Adrenal gland (tissue), 9 donors: ENCODE measurements at regions not wholly inside any gene's neighbourhood (a gene's known extent, or its start where the extent isn't known, plus 50 kb on each side); places are given as distances from the start of the nearest gene placed in this dataset.

Experiments
- DNase-seq, 7 donors: peaks; one replicate each; pipeline ENCODE4 v3.0.0-alpha.2; 2019 to 2020
- H3K27ac ChIP-seq, 5 donors: fragments of 200-600 bp; sonication (generic) in 4 of 5; 1 replicate in 3 of 5; 2 replicates in 2 of 5; pipeline versions ENCODE4 v1.5.1 to v1.8.0; 2016 to 2020; ENCODE audit warnings: mild to moderate bottlenecking in 1 of 5
- H3K27me3 ChIP-seq: fragments of 200-600 bp; 2 replicates; pipeline ENCODE4 v1.8.0; 2021
- H3K36me3 ChIP-seq, 2 donors: fragments of 200-600 bp; replicated peaks in 1 of 2; 1 replicate in 1 of 2; 2 replicates in 1 of 2; pipeline versions ENCODE4 v1.5.1 to v1.8.0; 2018 to 2022
- H3K4me1 ChIP-seq, 2 donors: fragments of 200-600 bp; replicated peaks in 1 of 2; 1 replicate in 1 of 2; 2 replicates in 1 of 2; pipeline versions ENCODE4 v1.5.1 to v1.8.0; 2018 to 2021
- H3K4me3 ChIP-seq, 4 donors: fragments of 200-600 bp; sonication (generic) in 3 of 4; one replicate each; pipeline ENCODE4 v1.5.1; 2016 to 2018
- H3K9me3 ChIP-seq, 3 donors: fragments of 200-600 bp; sonication (generic) in 1 of 3; replicated peaks in 1 of 3; 1 replicate in 2 of 3; 2 replicates in 1 of 3; pipeline versions ENCODE4 v1.5.1 to v1.8.0; 2016 to 2021
- POLR2A ChIP-seq, 2 donors: fragments of 450-650 bp; IDR thresholded peaks; one replicate each; pipeline ENCODE4 v1.6.1; 2017; ENCODE audit warnings: antibody characterized with exemption in 2 of 2, mild to moderate bottlenecking in 2 of 2, moderate library complexity in 1 of 2
- WGBS, 4 donors: extraction: QIAGEN DNeasy Blood & Tissue Kit in 2 of 4; methylation state at CpG; one replicate each; pipeline versions ENCODE4 v1.1.5 to v1.1.7; 2013 to 2017; 5-methylcytosine and 5-hydroxymethylcytosine counted together
- intact Hi-C, 2 donors: fragments of 100-400 bp; cut with DNase I; formaldehyde crosslinking; loops; one replicate each; pipeline versions ENCODE4 v1.14.1 to v1.15.0; 2022 to 2023
- TF ChIP-seq, protein P1 (sequence below), 6 experiments: fragments of 450-650 bp in 4 of 6; fragments of 200-600 bp in 2 of 6; sonication (generic) in 1 of 6; IDR thresholded peaks; 1 replicate in 5 of 6; 2 replicates in 1 of 6; pipeline versions ENCODE4 v1.5.1 to v1.8.0; 2016 to 2021; ENCODE audit warnings: antibody characterized with exemption in 6 of 6, mild to moderate bottlenecking in 2 of 6, moderate library complexity in 1 of 6
- donor health status: healthy with polysubstance abuse.
- donor health status: Bipolar disorder and iron deficiency.
- donor health status: DM: yes; HTN: yes; CAD: no.
- donor health status: DM: no; HTN: no; CAD: no.
- donor health status: DM: no; HTN: no; CAD: no.

DNA sequence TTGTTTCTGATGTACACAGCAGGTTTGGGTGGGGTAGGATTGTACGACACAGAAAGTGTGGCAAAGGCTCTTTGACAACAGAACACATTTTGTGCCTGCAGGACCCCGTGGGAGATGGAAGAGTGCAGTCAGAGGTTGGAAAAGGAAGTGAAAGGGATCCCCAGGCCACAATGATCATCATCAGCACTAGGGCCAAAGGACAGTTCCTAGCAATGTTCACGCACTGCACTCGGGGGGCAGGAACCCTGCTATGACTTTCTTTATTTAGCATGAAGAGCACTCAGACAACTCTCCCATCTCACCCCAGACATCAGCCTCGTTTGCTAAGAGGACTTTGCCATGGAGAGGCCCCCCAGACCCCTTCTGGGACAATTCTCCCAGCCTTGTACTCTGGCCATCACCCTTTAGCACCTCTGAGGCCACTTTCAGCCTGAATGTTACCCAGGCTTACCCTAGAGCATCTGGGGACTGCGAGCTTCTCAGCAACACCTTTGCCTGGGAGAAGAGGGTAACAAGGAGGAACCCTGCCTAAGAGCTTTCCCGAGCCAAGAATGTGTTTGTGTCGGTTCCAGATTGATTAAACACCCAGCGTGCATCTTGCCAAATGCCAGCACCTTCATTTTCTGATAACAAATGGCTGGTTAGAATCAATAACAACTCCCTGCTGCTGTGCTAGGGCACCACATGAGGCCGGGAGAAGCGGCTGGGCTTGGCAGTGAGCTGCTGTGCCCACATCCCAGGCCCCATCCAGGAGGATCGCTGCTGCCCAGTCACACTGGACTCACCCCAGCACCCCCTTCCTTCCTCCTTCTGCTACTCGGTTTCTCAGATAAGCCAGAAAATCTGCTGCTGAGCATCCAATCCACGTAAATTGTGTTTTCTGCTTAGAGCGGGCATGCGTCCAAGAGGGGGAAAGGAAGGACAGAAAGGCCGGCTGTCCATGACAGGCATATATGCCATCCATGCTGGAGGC lies 633.1 kb downstream of the AJAP1 start:
- Histone ChIP-seq H3K4me3 (no peak overlapping the region), H3K9me3 (no peaks in the 10 kb centered on the region), H3K4me1 (no peaks in the 10 kb centered on the region), H3K27me3 (no peaks in the 10 kb centered on the region), H3K36me3 (no peaks in the 10 kb centered on the region), H3K27ac (no peak overlapping the region)
- DNase-seq = no peak
- WGBS, 4 donors = 52 to 62% (median 56%) methylated on average over 13 to 17 of the region's 17 CpGs
- intact Hi-C loops = no loop called here
- TF ChIP-seq, protein P1, sequence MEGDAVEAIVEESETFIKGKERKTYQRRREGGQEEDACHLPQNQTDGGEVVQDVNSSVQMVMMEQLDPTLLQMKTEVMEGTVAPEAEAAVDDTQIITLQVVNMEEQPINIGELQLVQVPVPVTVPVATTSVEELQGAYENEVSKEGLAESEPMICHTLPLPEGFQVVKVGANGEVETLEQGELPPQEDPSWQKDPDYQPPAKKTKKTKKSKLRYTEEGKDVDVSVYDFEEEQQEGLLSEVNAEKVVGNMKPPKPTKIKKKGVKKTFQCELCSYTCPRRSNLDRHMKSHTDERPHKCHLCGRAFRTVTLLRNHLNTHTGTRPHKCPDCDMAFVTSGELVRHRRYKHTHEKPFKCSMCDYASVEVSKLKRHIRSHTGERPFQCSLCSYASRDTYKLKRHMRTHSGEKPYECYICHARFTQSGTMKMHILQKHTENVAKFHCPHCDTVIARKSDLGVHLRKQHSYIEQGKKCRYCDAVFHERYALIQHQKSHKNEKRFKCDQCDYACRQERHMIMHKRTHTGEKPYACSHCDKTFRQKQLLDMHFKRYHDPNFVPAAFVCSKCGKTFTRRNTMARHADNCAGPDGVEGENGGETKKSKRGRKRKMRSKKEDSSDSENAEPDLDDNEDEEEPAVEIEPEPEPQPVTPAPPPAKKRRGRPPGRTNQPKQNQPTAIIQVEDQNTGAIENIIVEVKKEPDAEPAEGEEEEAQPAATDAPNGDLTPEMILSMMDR (IDR thresholded peaks at IDR 0.05) = no peak
- TF ChIP-seq POLR2A (IDR thresholded peaks at IDR 0.05) = no peak

DNA sequence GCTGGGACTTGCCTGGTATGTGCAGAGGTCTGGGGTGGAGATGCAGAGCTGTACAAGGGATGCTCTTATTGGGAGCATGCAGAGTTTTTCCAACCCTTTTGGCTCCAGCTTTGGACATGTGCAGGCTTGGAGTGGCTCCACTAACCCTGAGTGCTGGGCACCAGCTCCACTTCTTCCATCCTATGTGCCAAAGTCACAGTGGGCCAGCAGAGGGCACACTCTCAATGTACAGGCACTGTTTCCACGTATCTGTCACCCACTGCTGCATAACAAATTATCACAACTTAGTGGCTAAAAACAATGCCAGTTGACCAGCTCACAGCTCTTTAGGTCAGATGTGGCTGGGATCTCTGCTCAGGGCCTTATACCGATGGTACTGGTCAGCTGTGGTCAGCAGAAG lies 631.8 kb downstream of the AJAP1 start:
- no peak for TF ChIP-seq POLR2A (IDR thresholded peaks at IDR 0.05)
- TF ChIP-seq, protein P1 (IDR thresholded peaks at IDR 0.05) = no peak
- Histone ChIP-seq H3K4me3 (no peak overlapping the region), H3K9me3 (no peaks in the 10 kb centered on the region), H3K4me1 (no peaks in the 10 kb centered on the region), H3K36me3 (no peaks in the 10 kb centered on the region), H3K27ac (no peak overlapping the region), H3K27me3 (no peaks in the 10 kb centered on the region)
- no peak for DNase-seq
- WGBS, 4 donors = 22 to 84% (median 76%) methylated on average over 2 of the region's 2 CpGs
- intact Hi-C loops = no loop called here

DNA sequence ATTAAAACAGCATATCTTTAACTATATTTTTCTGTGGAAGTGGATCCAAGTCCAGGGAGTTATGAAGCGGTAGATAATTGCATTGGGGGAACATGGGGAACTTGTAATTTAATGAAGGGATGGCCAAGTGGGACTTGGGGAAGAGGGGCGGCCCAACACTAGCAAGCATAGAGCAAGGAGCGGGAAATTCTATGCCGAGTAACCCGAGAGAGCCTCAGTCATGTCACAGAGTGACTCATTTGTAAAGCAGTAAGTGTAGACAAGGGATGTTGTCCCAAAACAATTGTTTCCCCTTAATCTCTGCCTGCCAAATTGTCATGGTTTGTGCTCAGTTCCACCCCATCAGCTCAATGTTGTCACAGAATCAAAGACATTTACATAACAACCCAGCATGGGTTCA lies 620.1 kb downstream of the AJAP1 start:
- no peak for TF ChIP-seq POLR2A (IDR thresholded peaks at IDR 0.05)
- H3K27me3 ChIP-seq = peaks cover 8% of the 10 kb centered on the region
- DNase-seq = no peak
- WGBS, 4 donors = 54 to 77% (median 70%) methylated on average over 5 of the region's 5 CpGs
- H3K9me3 ChIP-seq = no peaks in the 10 kb centered on the region
- H3K36me3 ChIP-seq = no peaks in the 10 kb centered on the region
- no peaks in the 10 kb centered on the region for H3K4me1 ChIP-seq
- no peak overlapping the region for H3K27ac ChIP-seq
- intact Hi-C loops = no loop called here
- H3K4me3 ChIP-seq = no peak overlapping the region

DNA sequence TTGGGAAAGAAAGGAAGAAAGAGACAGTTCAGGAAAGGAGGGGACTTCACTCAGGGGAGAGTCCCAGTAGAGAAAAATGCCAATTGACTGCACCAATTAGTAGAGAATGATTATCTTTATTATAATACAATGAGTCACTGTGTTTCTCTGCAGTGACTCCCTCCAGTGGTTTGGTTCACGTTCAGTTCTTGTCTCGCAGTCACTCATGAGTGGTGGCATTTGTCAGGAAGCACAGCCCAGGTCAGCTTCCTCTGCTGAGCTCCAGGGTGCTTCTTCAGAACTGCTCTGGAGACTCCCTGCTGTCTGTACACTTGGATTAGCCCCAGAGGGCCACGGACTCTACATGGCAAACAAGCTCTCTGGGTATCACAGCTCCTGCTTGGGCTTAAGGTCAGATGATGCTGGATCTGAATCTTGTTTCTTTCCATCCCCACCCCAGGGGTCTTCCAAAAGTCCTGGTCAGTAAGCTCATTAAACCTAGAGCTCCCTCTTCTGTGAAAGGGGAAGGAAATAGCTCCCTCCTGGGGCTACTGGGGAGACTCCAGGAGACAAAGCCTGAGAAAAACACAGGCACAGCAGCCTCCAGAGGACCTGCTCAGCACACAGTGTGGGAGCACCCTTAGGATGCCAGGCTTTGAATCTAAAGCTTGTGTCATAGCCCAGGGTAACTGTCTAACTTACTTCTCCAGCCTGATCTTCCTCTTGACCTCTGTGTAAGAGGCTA lies 619.0 kb downstream of the AJAP1 start:
- Histone ChIP-seq H3K9me3 (no peaks in the 10 kb centered on the region), H3K27me3 (peaks cover 8% of the 10 kb centered on the region), H3K4me1 (no peaks in the 10 kb centered on the region), H3K36me3 (no peaks in the 10 kb centered on the region), H3K27ac (no peak overlapping the region), H3K4me3 (no peak overlapping the region)
- intact Hi-C loops = no loop called here
- TF ChIP-seq, protein P1 (IDR thresholded peaks at IDR 0.05) = no peak
- TF ChIP-seq POLR2A (IDR thresholded peaks at IDR 0.05) = no peak
- no peak for DNase-seq
- 38 to 52% (median 41%) methylated on average over 3 of the region's 3 CpGs for WGBS, 4 donors
